Heart right ventricle (tissue), 16 donors: ENCODE measurements at regions not wholly inside any gene's neighbourhood (a gene's known extent, or its start where the extent isn't known, plus 50 kb on each side); places are given as distances from the start of the nearest gene placed in this dataset.

Source experiments
- ATAC-seq, 8 donors: fragments of 200-7000 bp; cut with Tn5 transposase; one replicate each; pipeline ENCODE4 v1.9.1; 2020; ENCODE audit warnings: mild to moderate bottlenecking in 8 of 8, moderate library complexity in 8 of 8, moderate number of reproducible peaks in 1 of 8
- DNase-seq, 2 donors: peaks; one replicate each; pipeline ENCODE4 v3.0.0-alpha.2; 2020
- H3K27ac ChIP-seq, 10 donors: fragments of 200-600 bp; sonication (generic) in 2 of 10; one replicate each; pipeline versions ENCODE4 v1.5.0 to v1.8.0; 2020 to 2022; ENCODE audit warnings: mild to moderate bottlenecking in 3 of 10
- H3K27me3 ChIP-seq, 7 donors: fragments of 200-600 bp; one replicate each; pipeline ENCODE4 v1.8.0; 2021 to 2022; ENCODE audit warnings: mild to moderate bottlenecking in 2 of 7
- H3K36me3 ChIP-seq, 9 donors: fragments of 200-600 bp; sonication (generic) in 1 of 9; one replicate each; pipeline versions ENCODE4 v1.5.0 to v1.8.0; 2020 to 2022; ENCODE audit warnings: mild to moderate bottlenecking in 2 of 9
- H3K4me1 ChIP-seq, 9 donors: fragments of 200-600 bp; sonication (generic) in 1 of 9; one replicate each; pipeline versions ENCODE4 v1.5.0 to v1.8.0; 2020 to 2022; ENCODE audit warnings: mild to moderate bottlenecking in 4 of 9
- H3K4me3 ChIP-seq, 10 donors: fragments of 200-600 bp; sonication (generic) in 2 of 10; one replicate each; pipeline versions ENCODE4 v1.5.0 to v1.8.0; 2020 to 2022; ENCODE audit warnings: mild to moderate bottlenecking in 7 of 10, moderate library complexity in 2 of 10
- H3K9me3 ChIP-seq, 11 donors: fragments of 200-600 bp in 10 of 11; sonication (generic) in 2 of 11; one replicate each; pipeline versions ENCODE4 v1.5.0 to v1.8.0; 2013 to 2022; ENCODE audit warnings: mild to moderate bottlenecking in 2 of 11, control low read depth in 1 of 11, moderate library complexity in 1 of 11
- CTCF ChIP-seq, 9 donors: fragments of 200-600 bp; sonication (generic) in 2 of 9; IDR thresholded peaks; one replicate each; pipeline versions ENCODE4 v1.5.0 to v1.8.0; 2021 to 2022; ENCODE audit warnings: antibody characterized with exemption in 9 of 9, mild to moderate bottlenecking in 5 of 9, moderate library complexity in 1 of 9
- WGBS, 2 donors: extraction: QIAGEN DNeasy Blood & Tissue Kit; methylation state at CpG; one replicate each; pipeline ENCODE4 v1.1.7; 2013; ENCODE audit warnings: inconsistent platforms in 1 of 2; 5-methylcytosine and 5-hydroxymethylcytosine counted together
- intact Hi-C, 10 donors: fragments of 100-400 bp; cut with DNase I; formaldehyde crosslinking; loops; one replicate each; pipeline versions ENCODE4 v1.11.1 to v1.14.2; 2022
- donor health status: Arrhythmogenic right ventricular cardiomyopathy.
- donor health status: ischemic (EF 13 %, LVEDD 7.1; RV severe dilation, severe dysfunction).
- donor health status: healthy with polysubstance abuse.
- donor health status: DM: no; HTN: yes; CAD: no.
- donor health status: DM: no; HTN: no; CAD: no.
- donor health status: ischemic (EF 25% LVEDD 6.9; RV normal size, moderate dysfunction).
- donor health status: ischemic (EF 25% LVEDD 5.7; RV mildly dilated, moderate dysfunction).
- donor health status: healthy.
- donor health status: DM: yes; HTN: yes; CAD: no.
- donor health status: Ischemic cardiomyopathy.
- donor health status: ischemic (EF 35%, LVEDD 5.7; RV mildly dilated, moderate dysfunction).
- donor health status: nonischemic (EF 11% LVEDD 7.7; RV severe dilation, severe dysfunction).
- donor health status: DM: yes; HTN: yes; CAD: no.
- donor health status: PGD.
- donor health status: ischemic (EF 29% LVEDD 5.4; RV normal size, mild dysfunction).
- donor health status: nonischemic (EF 23%, LVEDD 6.1; RV moderate dilation, normal function).

GRCh38 chr6:51105357-51105756 is 286.7 kb downstream of the TFAP2B start:
- Histone ChIP-seq H3K27me3 (no peaks in the 10 kb centered on the region), H3K36me3 (no peaks in the 10 kb centered on the region), H3K4me3 (no peak overlapping the region), H3K9me3 (peaks cover 0 to 7% (median 0%) of the 10 kb centered on the region in 11 donors), H3K27ac (no peak overlapping the region), H3K4me1 (no peaks in the 10 kb centered on the region)
- intact Hi-C loops = no loop called here
- WGBS, 2 donors = 77 to 81% methylated on average over 1 of the region's 1 CpG
- no peak for DNase-seq
- no peak for ATAC-seq
- TF ChIP-seq CTCF (IDR thresholded peaks at IDR 0.05) = no peak

DNA sequence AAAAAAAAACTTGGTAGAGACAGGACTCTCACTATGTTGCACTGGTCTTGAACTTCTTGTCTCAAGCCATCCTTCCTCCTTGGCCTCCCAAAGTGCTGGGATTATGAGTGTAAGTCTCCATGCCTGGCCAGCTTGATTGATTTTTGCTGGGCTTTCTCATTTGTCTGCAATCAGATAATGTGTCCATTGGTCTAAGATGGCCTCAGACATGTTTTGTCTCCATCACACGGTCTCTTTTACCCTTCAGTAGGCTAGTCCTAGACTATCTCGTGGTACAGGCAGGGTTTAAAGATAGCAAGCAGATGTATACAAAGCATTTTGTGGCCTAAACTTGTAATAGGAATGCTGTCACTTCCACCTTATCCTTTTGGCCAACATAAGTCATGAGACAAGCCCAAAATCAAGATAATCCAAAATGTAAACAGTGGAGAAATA is 289.1 kb downstream of the TFAP2B start:
- Histone ChIP-seq H3K27me3 (no peaks in the 10 kb centered on the region), H3K27ac (no peak overlapping the region), H3K36me3 (no peaks in the 10 kb centered on the region), H3K4me3 (no peak overlapping the region), H3K4me1 (no peaks in the 10 kb centered on the region), H3K9me3 (peaks cover 0 to 7% (median 0%) of the 10 kb centered on the region in 11 donors)
- DNase-seq (no peak), ATAC-seq (no peak)
- intact Hi-C loops = no loop called here
- 36 to 37% methylated on average over 2 of the region's 2 CpGs for WGBS, 2 donors
- TF ChIP-seq CTCF (IDR thresholded peaks at IDR 0.05) = no peak

GRCh38 chr6:51108563-51109234 is 290.0 kb downstream of the TFAP2B start:
- TF ChIP-seq CTCF (IDR thresholded peaks at IDR 0.05) = no peak
- H3K27ac ChIP-seq = no peak overlapping the region
- WGBS, 2 donors = 76 to 86% methylated on average over 4 of the region's 4 CpGs
- H3K9me3 ChIP-seq = peaks cover 0 to 7% (median 0%) of the 10 kb centered on the region in 11 donors
- no peaks in the 10 kb centered on the region for H3K36me3 ChIP-seq
- DNase-seq (no peak), ATAC-seq (no peak)
- intact Hi-C loops = no loop called here
- no peak overlapping the region for H3K4me3 ChIP-seq
- no peaks in the 10 kb centered on the region for H3K4me1 ChIP-seq
- no peaks in the 10 kb centered on the region for H3K27me3 ChIP-seq

- Histone ChIP-seq H3K27me3 (no peaks in the 10 kb centered on the region), H3K4me3 (no peak overlapping the region), H3K36me3 (no peaks in the 10 kb centered on the region), H3K27ac (no peak overlapping the region), H3K9me3 (no peaks in the 10 kb centered on the region), H3K4me1 (no peaks in the 10 kb centered on the region)
- ATAC-seq (no peak), DNase-seq (no peak)
- no peak for TF ChIP-seq CTCF (IDR thresholded peaks at IDR 0.05)
- intact Hi-C loops = no loop called here
- WGBS, 2 donors = 67 to 68% methylated on average over 5 of the region's 5 CpGs
Measured at GRCh38 chr6:51112731-51113130, 294.1 kb downstream of the TFAP2B start.
